B cell (primary cell): ENCODE measurements at regions not wholly inside any gene's neighbourhood (a gene's known extent, or its start where the extent isn't known, plus 50 kb on each side); places are given as distances from the start of the nearest gene placed in this dataset.

Source experiments
- ATAC-seq: fragments of 200-7000 bp; cut with Tn5 transposase; one replicate; pipeline ENCODE4 v1.10.0; 2021; ENCODE audit warnings: low read depth, mild to moderate bottlenecking, moderate number of reproducible peaks, moderate library complexity
- CTCF ChIA-PET: fragments of 350-600 bp; sonication (Branson Sonifier 250); formaldehyde crosslinking; loops from one replicate; lab custom pipeline; 2021; ENCODE audit warnings: antibody characterized with exemption, inconsistent platforms; lab: Charles Lee
- POLR2A ChIA-PET: fragments of 350-600 bp; sonication (Branson Sonifier 250); formaldehyde crosslinking; loops from one replicate; lab custom pipeline; 2021; ENCODE audit warnings: antibody characterized with exemption; lab: Charles Lee
- DNase-seq: peaks from one replicate; pipeline ENCODE4 v3.0.0; 2013
- H2AFZ ChIP-seq: 2 replicates; pipeline ENCODE4 v1.6.1; 2012; ENCODE audit warnings: mild to moderate bottlenecking, low read depth, low read length; ENCODE audit not compliant: insufficient read depth, poor library complexity, severe bottlenecking
- H3K27ac ChIP-seq, 2 donors: 1 replicate in 1 of 2; 2 replicates in 1 of 2; pipeline ENCODE4 v1.5.1; 2012 to 2013; ENCODE audit warnings: low read length in 2 of 2, mild to moderate bottlenecking in 2 of 2, moderate library complexity in 1 of 2
- H3K27me3 ChIP-seq, 4 experiments: fragments of 200-600 bp in 1 of 4; sonication (generic) in 1 of 4; replicated peaks in 1 of 4; 1 replicate in 2 of 4; 2 replicates in 2 of 4; pipeline versions ENCODE4 v1.6.1 to v1.7.0; 2013 to 2016; ENCODE audit warnings: low read length in 3 of 4, mild to moderate bottlenecking in 2 of 4, mixed read lengths in 1 of 4, moderate library complexity in 1 of 4; ENCODE audit not compliant: insufficient read depth in 4 of 4, control insufficient read depth in 3 of 4; ENCODE audit errors: control extremely low read depth in 1 of 4
- H3K36me3 ChIP-seq, 2 experiments: replicated peaks in 1 of 2; 1 replicate in 1 of 2; 2 replicates in 1 of 2; pipeline versions ENCODE4 v1.6.1 to v1.7.1; 2013; ENCODE audit warnings: low read length in 1 of 2; ENCODE audit not compliant: insufficient read depth in 2 of 2, control insufficient read depth in 1 of 2; ENCODE audit errors: control extremely low read depth in 1 of 2, extremely low read depth in 1 of 2
- H3K4me1 ChIP-seq, 2 donors: fragments of 200-600 bp in 1 of 2; sonication (generic) in 1 of 2; 1 replicate in 1 of 2; 2 replicates in 1 of 2; pipeline versions ENCODE4 v1.5.1 to v1.6.1; 2013 to 2017; ENCODE audit warnings: low read length in 2 of 2; ENCODE audit not compliant: control insufficient read depth in 2 of 2, insufficient read depth in 2 of 2
- H3K4me2 ChIP-seq: replicated peaks from 2 replicates; pipeline ENCODE3; 2012; ENCODE audit warnings: mild to moderate bottlenecking, low read depth, low read length; ENCODE audit not compliant: poor library complexity, severe bottlenecking
- H3K4me3 ChIP-seq, 5 experiments: fragments of 200-600 bp in 1 of 5; sonication (generic) in 1 of 5; 1 replicate in 3 of 5; 2 replicates in 2 of 5; pipeline versions ENCODE4 v1.5.1 to v1.7.0; 2011 to 2016; ENCODE audit warnings: low read length in 4 of 5, mild to moderate bottlenecking in 4 of 5, low read depth in 2 of 5, control low read depth in 1 of 5, moderate library complexity in 1 of 5; ENCODE audit not compliant: insufficient read depth in 1 of 5; ENCODE audit errors: control extremely low read depth in 1 of 5, extremely low read depth in 1 of 5
- H3K79me2 ChIP-seq: fragments of 200-600 bp; sonication (generic); one replicate; pipeline ENCODE4 v1.6.0; 2016; ENCODE audit warnings: low read length; ENCODE audit not compliant: control insufficient read depth, insufficient read depth
- H3K9ac ChIP-seq: fragments of 200-600 bp; sonication (generic); 2 replicates; pipeline ENCODE4 v1.6.1; 2017; ENCODE audit warnings: mild to moderate bottlenecking, low read length, moderate library complexity
- H3K9me3 ChIP-seq, 3 donors: one replicate each; pipeline versions ENCODE4 v1.6.1 to v1.7.1; 2013; ENCODE audit warnings: low read length in 2 of 3; ENCODE audit not compliant: control insufficient read depth in 2 of 3, insufficient read depth in 1 of 3; ENCODE audit errors: control extremely low read depth in 1 of 3
- H4K20me1 ChIP-seq: 2 replicates; pipeline ENCODE4 v1.6.0; 2012; ENCODE audit warnings: mild to moderate bottlenecking, low read length; ENCODE audit not compliant: insufficient read depth, control insufficient read depth, poor library complexity, severe bottlenecking
- H3K27ac Mint-ChIP-seq: one replicate; pipeline ENCODE4 v1.8.0; 2021; ENCODE audit warnings: mixed read lengths
- H3K27me3 Mint-ChIP-seq: one replicate; pipeline ENCODE4 v1.8.0; 2021; ENCODE audit warnings: mixed read lengths
- H3K4me1 Mint-ChIP-seq: one replicate; pipeline ENCODE4 v1.8.0; 2021; ENCODE audit warnings: mixed read lengths
- H3K4me3 Mint-ChIP-seq: one replicate; pipeline ENCODE4 v1.8.0; 2021; ENCODE audit warnings: mixed read lengths
- H3K9me3 Mint-ChIP-seq: one replicate; pipeline ENCODE4 v1.8.0; 2022; ENCODE audit warnings: mixed read lengths; ENCODE audit not compliant: insufficient read depth
- EZH2 ChIP-seq: IDR thresholded peaks from 2 replicates; pipeline ENCODE4 v1.6.1; 2012; ENCODE audit warnings: borderline replicate concordance, low read depth, mild to moderate bottlenecking, moderate library complexity, low read length; ENCODE audit not compliant: insufficient read depth, poor library complexity, severe bottlenecking
- WGBS: methylation state at CpG from one replicate; pipeline ENCODE4 v1.1.5; 2013; ENCODE audit warnings: missing lambda C conversion rate; ENCODE audit not compliant: insufficient coverage; 5-methylcytosine and 5-hydroxymethylcytosine counted together
- intact Hi-C: fragments of 100-400 bp; cut with micrococcal nuclease; formaldehyde crosslinking; loops from one replicate; pipeline ENCODE4 v1.10.0; 2022
- TF ChIP-seq, protein P1 (sequence below): fragments of 200-600 bp; IDR thresholded peaks from one replicate; pipeline ENCODE4 v1.8.0; 2022; ENCODE audit warnings: antibody characterized with exemption, mild to moderate bottlenecking

DNA sequence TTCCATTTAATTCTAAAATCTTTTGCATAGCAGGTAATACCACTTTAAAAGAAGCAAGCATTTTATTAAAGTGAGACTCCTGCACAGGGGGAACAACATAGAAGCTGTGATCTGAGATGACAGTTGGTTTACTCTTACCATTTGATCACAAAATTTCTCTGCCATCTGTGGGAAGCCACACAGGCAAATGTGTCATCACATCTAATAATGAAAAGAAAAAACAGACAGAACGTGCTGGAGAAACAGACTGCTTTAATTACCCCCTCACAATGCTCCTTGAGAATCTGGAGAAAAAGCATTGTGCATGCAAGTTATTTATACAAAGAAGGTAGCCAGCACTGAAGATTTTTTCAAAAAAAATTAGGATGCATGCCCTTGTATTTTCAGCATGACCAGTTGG is 165.2 kb upstream of the PTER start:
- Histone ChIP-seq H3K27me3 (no peaks in the 10 kb centered on the region), H3K4me3 (no peak overlapping the region), H3K4me1 (no peaks in the 10 kb centered on the region), H3K9me3 (no peaks in the 10 kb centered on the region), H3K4me2 (no peak overlapping the region), H3K9ac (no peak overlapping the region), H3K36me3 (no peaks in the 10 kb centered on the region), H2AFZ (no peak overlapping the region), H3K27ac (no peak overlapping the region), H3K79me2 (no peaks in the 10 kb centered on the region), H4K20me1 (no peaks in the 10 kb centered on the region)
- intact Hi-C loops = no loop called here
- ChIA-PET CTCF (no interaction called here), POLR2A (no interaction called here)
- Mint-ChIP-seq H3K9me3 (peaks cover 5% of the 10 kb centered on the region), H3K4me3 (no peak overlapping the region), H3K27ac (no peak overlapping the region), H3K27me3 (no peaks in the 10 kb centered on the region), H3K4me1 (no peaks in the 10 kb centered on the region)
- ATAC-seq = no peak
- DNase-seq = no peak
- no peak for TF ChIP-seq EZH2
- TF ChIP-seq, protein P1, sequence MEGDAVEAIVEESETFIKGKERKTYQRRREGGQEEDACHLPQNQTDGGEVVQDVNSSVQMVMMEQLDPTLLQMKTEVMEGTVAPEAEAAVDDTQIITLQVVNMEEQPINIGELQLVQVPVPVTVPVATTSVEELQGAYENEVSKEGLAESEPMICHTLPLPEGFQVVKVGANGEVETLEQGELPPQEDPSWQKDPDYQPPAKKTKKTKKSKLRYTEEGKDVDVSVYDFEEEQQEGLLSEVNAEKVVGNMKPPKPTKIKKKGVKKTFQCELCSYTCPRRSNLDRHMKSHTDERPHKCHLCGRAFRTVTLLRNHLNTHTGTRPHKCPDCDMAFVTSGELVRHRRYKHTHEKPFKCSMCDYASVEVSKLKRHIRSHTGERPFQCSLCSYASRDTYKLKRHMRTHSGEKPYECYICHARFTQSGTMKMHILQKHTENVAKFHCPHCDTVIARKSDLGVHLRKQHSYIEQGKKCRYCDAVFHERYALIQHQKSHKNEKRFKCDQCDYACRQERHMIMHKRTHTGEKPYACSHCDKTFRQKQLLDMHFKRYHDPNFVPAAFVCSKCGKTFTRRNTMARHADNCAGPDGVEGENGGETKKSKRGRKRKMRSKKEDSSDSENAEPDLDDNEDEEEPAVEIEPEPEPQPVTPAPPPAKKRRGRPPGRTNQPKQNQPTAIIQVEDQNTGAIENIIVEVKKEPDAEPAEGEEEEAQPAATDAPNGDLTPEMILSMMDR = no peak
- no CpG with 5 or more reads among the region's 1 CpG for WGBS

DNA sequence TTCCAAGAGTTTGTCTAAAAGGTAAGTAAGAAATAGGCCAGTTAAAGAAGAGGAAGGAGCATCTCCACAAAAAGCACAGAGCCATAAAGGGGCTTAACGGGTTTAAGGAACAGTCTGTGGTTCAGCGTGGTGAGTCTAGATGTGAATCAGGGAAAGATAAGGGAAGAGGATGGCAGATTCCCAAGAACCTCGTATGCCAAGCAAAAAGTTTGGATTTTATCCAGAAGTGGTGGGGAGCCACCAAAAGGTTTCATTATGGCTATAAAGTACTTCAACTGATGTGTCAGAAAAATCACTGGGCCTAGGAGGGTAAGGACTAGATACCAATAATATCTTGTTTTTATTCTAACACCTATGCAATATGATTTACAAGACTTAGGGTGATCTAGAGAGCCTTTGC is 161.9 kb upstream of the PTER start:
- peaks cover 0 to 4% (median 0%) of the 10 kb centered on the region in 3 donors for H3K9me3 ChIP-seq
- no peak overlapping the region for H3K9ac ChIP-seq
- H2AFZ ChIP-seq = no peak overlapping the region
- H3K79me2 ChIP-seq = no peaks in the 10 kb centered on the region
- peaks cover 2% of the 10 kb centered on the region for H3K9me3 Mint-ChIP-seq
- H3K4me1 ChIP-seq = no peaks in the 10 kb centered on the region
- 92% methylated on average over 3 of the region's 3 CpGs for WGBS
- POLR2A ChIA-PET = no interaction called here
- no peak overlapping the region for H3K4me2 ChIP-seq
- no peaks in the 10 kb centered on the region for H4K20me1 ChIP-seq
- CTCF ChIA-PET = no interaction called here
- no peak overlapping the region for H3K4me3 ChIP-seq
- no peaks in the 10 kb centered on the region for H3K4me1 Mint-ChIP-seq
- H3K36me3 ChIP-seq = no peaks in the 10 kb centered on the region
- ATAC-seq (no peak), DNase-seq (no peak)
- H3K27me3 ChIP-seq = no peaks in the 10 kb centered on the region
- no peak overlapping the region for H3K27ac Mint-ChIP-seq
- TF ChIP-seq, protein P1 = no peak
- no peak for TF ChIP-seq EZH2
- H3K4me3 Mint-ChIP-seq = no peak overlapping the region
- no peaks in the 10 kb centered on the region for H3K27me3 Mint-ChIP-seq
- H3K27ac ChIP-seq = no peak overlapping the region
- intact Hi-C loops = no loop called here
